ENCODE measurements at regions not wholly inside any gene's neighbourhood (a gene's known extent, or its start where the extent isn't known, plus 50 kb on each side); places are given as distances from the start of the nearest gene placed in this dataset.

GRCh38 chr20:40191573-40191972, 497.5 kb downstream of the MAFB start:
- no peak for DNase-seq (ENCODE audit: low read depth)
- no peak overlapping the region for H3K4me3 ChIP-seq (ENCODE audit: control insufficient read depth, low read depth, low read length)
- TF ChIP-seq CTCF (IDR thresholded peaks at IDR 0.05; ENCODE audit: control insufficient read depth, insufficient read depth, low read depth, low read length, missing control alignments): no peak

GRCh38 chr20:40189621-40190020, 499.4 kb downstream of the MAFB start:
- no peak for DNase-seq (ENCODE audit: low read depth)
- no peak for TF ChIP-seq CTCF (IDR thresholded peaks at IDR 0.05; ENCODE audit: control insufficient read depth, insufficient read depth, low read depth, low read length, missing control alignments)
- H3K4me3 ChIP-seq (ENCODE audit: control insufficient read depth, low read depth, low read length): no peak overlapping the region

- H3K4me3 ChIP-seq (ENCODE audit: control insufficient read depth, low read depth, low read length): no peak overlapping the region
- no peak for TF ChIP-seq CTCF (IDR thresholded peaks at IDR 0.05; ENCODE audit: control insufficient read depth, insufficient read depth, low read depth, low read length, missing control alignments)
- no peak for DNase-seq (ENCODE audit: low read depth)
These were observed 500.7 kb downstream of the MAFB start for GRCh38 chr20:40188319-40188718.

- no peak overlapping the region for H3K4me3 ChIP-seq (ENCODE audit: control insufficient read depth, low read depth, low read length)
- TF ChIP-seq CTCF (IDR thresholded peaks at IDR 0.05; ENCODE audit: control insufficient read depth, insufficient read depth, low read depth, low read length, missing control alignments): no peak
- DNase-seq (ENCODE audit: low read depth): no peak
These were observed 502.2 kb downstream of the MAFB start for GRCh38 chr20:40186826-40187225.

GRCh38 chr20:40181676-40182075, 507.4 kb downstream of the MAFB start:
- DNase-seq (ENCODE audit: low read depth): no peak
- H3K4me3 ChIP-seq (ENCODE audit: control insufficient read depth, low read depth, low read length): no peak overlapping the region
- TF ChIP-seq CTCF (IDR thresholded peaks at IDR 0.05; ENCODE audit: control insufficient read depth, insufficient read depth, low read depth, low read length, missing control alignments): no peak

GRCh38 chr20:40176098-40176841, 512.8 kb downstream of the MAFB start:
- no peak for TF ChIP-seq CTCF (IDR thresholded peaks at IDR 0.05; ENCODE audit: control insufficient read depth, insufficient read depth, low read depth, low read length, missing control alignments)
- H3K4me3 ChIP-seq (ENCODE audit: control insufficient read depth, low read depth, low read length): no peak overlapping the region
- no peak for DNase-seq (ENCODE audit: low read depth)
